Motor neuron (in vitro differentiated cells): ENCODE measurements at regions not wholly inside any gene's neighbourhood (a gene's known extent, or its start where the extent isn't known, plus 50 kb on each side); places are given as distances from the start of the nearest gene placed in this dataset.

Source experiments
- ATAC-seq, 8 experiments: fragments of 200-7000 bp; cut with Tn5 transposase; replicated peaks in 6 of 8; 2 replicates each; pipeline ENCODE4 v1.8.0; 2021; ENCODE audit warnings: mild to moderate bottlenecking in 8 of 8, moderate library complexity in 8 of 8
- H3K27ac ChIP-seq, 2 donors: fragments of 250-450 bp; sonication (Bioruptor Pico); 2 replicates each; pipeline ENCODE4 v1.9.0; 2021; ENCODE audit warnings: antibody characterized with exemption in 2 of 2, mild to moderate bottlenecking in 2 of 2, moderate library complexity in 1 of 2
- H3K4me1 ChIP-seq, 2 donors: fragments of 250-450 bp; sonication (Bioruptor Pico); replicated peaks in 1 of 2; 2 replicates each; pipeline ENCODE4 v1.6.1; 2021; ENCODE audit warnings: antibody characterized with exemption in 2 of 2, mild to moderate bottlenecking in 2 of 2, moderate library complexity in 1 of 2
- H3K4me3 ChIP-seq, 5 donors: fragments of 250-450 bp; sonication (Bioruptor Pico); 2 replicates each; pipeline ENCODE4 v1.9.0; 2021; ENCODE audit warnings: antibody characterized with exemption in 5 of 5, mild to moderate bottlenecking in 5 of 5, moderate library complexity in 4 of 5
- WGBS, 10 experiments: fragments of 450-650 bp; shearing (Covaris generic); methylation state at CpG; one replicate each; pipeline ENCODE4 v1.0.0; 2022; 5-methylcytosine and 5-hydroxymethylcytosine counted together
- in situ Hi-C, 9 experiments: fragments of 400-800 bp; cut with MboI; loops; one replicate each; pipeline ENCODE4 v1.15.0; 2021; ENCODE audit warnings: low sequenced_read_pairs in 9 of 9, low pct_unique_long_range_greater_than_20kb in 2 of 9; ENCODE audit not compliant: unreplicated experiment in 9 of 9

DNA sequence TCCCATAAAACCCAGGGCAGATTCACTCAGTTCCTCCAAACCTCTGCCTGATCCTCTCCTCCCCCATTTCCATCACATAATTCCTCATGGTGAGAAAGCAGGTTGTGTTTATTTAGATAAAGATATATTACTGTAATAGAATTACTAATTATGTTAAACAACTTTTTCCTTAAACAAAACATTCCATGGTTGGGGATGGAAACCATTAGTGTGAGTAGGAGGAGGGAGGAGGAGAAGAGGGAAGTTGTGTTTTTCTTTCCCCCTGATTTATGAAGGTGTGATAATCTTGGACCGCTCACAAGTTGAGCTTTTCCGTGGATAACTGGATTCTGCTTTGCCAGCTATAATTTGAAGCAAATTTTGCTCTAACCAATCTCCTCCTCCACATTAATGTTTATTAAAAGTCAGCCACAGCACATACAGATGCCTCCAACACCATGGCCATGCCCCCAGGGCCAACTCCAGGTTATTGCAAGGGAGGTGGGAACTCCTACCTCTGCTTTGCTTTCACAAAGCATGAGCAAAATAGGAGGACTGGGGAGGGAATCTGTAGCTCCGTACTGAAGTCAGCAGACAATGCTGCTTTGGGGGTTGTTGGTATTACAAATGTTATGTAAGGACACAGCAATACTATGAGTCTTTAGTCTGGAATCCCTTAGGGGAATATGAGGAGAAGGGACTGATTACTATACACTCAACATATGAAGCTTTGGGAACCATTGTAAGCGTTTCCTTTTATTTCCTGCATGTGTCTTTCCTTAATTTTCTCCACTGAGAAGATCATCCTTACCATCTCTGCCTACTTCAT lies 542.0 kb downstream of the DHX35 start:
- 20 to 95% (median 72%) methylated on average over 2 to 4 of the region's 4 CpGs; no CpG with 5 or more reads in 1 of the 10 experiments for whole genome bisulfite sequencing, 10 experiments
- in situ Hi-C loops, result no loop called here
- Histone ChIP-seq H3K27ac (no peak overlapping the region), H3K4me3 (no peak overlapping the region), H3K4me1 (no peaks in the 10 kb centered on the region)
- ATAC-seq, result no peak

DNA sequence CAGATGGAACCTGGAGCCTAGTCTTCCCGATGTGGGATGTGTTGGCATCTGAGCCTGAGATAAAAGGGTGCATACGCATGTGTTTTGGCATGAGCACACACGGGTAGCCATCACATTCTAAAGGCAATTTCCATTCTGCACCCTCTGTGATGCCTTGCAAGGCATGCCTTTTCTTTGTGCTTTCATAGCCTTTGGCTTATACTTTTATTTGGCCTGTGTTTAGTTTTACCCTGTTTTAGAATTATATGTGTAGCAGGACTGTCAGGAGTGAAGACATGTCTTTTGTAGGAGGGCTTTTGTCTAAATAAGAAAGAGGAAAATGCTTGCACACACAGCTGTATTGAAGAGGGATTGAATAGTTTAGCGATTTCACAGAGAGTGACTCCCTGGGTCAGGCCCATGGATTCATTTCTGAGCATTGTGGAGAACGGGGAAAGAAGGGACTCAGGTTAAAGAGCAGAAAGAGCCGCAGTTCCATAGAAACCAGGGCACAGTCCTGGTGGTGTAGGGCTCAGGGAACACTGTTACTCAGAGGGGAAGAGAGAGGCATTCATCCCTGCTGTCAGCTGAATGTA lies 530.2 kb downstream of the DHX35 start:
- no peak overlapping the region for H3K27ac ChIP-seq
- peaks cover 3 to 11% of the 10 kb centered on the region in 2 donors for H3K4me1 ChIP-seq
- no peak overlapping the region for H3K4me3 ChIP-seq
- WGBS, 10 experiments, result 33 to 76% (median 55%) methylated on average over 1 to 6 of the region's 6 CpGs; no CpG with 5 or more reads in 1 of the 10 experiments
- ATAC-seq, result peak in 5 of 8 experiments; percentile 40 to 92 (median 62)
- in situ Hi-C loops, result no loop called here

DNA sequence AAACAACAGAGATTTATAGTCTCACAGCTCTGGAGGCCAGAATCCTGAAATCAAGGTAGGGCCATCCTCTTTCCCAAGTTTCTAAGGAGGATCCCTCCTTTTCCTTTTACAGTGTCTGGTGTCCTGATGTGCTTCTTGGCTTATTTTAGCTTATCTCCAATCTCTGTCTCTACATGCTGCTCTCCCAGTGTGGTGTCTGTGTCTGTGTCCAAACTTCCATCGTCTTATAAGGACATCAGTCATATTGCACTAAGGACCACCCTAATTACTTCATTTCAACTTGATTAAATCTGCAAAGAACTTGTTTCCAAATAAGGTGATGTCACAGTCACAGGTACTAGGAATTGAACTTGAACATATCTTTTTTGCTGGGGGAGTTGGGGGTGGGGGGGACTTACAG lies 529.6 kb downstream of the DHX35 start:
- no peak for ATAC-seq
- in situ Hi-C loops, result no loop called here
- 60 to 90% (median 80%) methylated on average over 1 of the region's 1 CpG; no CpG with 5 or more reads in 5 of the 10 experiments for WGBS, 10 experiments
- H3K27ac ChIP-seq, result no peak overlapping the region
- H3K4me1 ChIP-seq, result peaks cover 3 to 11% of the 10 kb centered on the region in 2 donors
- H3K4me3 ChIP-seq, result no peak overlapping the region

GRCh38 chr20:39489986-39490560 lies 527.9 kb downstream of the DHX35 start:
- Histone ChIP-seq H3K27ac (no peak overlapping the region), H3K4me1 (peaks cover 3 to 11% of the 10 kb centered on the region in 2 donors), H3K4me3 (no peak overlapping the region)
- 33 to 100% (median 90%) methylated on average over 1 of the region's 2 CpGs; no CpG with 5 or more reads in 4 of the 10 experiments for WGBS, 10 experiments
- ATAC-seq, result peak in 1 of 8 experiments; percentile 33
- in situ Hi-C loops, result no loop called here

- H3K4me1 ChIP-seq, result peaks cover 0 to 7% of the 10 kb centered on the region in 2 donors
- in situ Hi-C loops, result no loop called here
Measured at GRCh38 chr20:39480276-39481043, 518.3 kb downstream of the DHX35 start.

GRCh38 chr20:39479196-39479810 lies 517.2 kb downstream of the DHX35 start:
- in situ Hi-C loops, result no loop called here
- 59 to 88% (median 80%) methylated on average over 1 to 4 of the region's 4 CpGs; no CpG with 5 or more reads in 3 of the 10 experiments for WGBS, 10 experiments
- Histone ChIP-seq H3K27ac (no peak overlapping the region), H3K4me1 (peaks cover 0 to 7% of the 10 kb centered on the region in 2 donors), H3K4me3 (no peak overlapping the region)
- ATAC-seq, result no peak

More at GRCh38 chr20:39480276-39481043, 518.3 kb downstream of the DHX35 start:
- Histone ChIP-seq H3K4me3 (no peak overlapping the region), H3K27ac (no peak overlapping the region)
- WGBS, 10 experiments, result 0 to 100% (median 87%) methylated on average over 1 to 2 of the region's 2 CpGs
- peak in 3 of 8 experiments; percentile 60 to 96 (median 88) for ATAC-seq

- in situ Hi-C loops, result no loop called here
- H3K4me1 ChIP-seq, result peaks cover 0 to 4% of the 10 kb centered on the region in 2 donors
- WGBS, 10 experiments, result 40 to 90% (median 60%) methylated on average over 1 to 2 of the region's 2 CpGs; no CpG with 5 or more reads in 7 of the 10 experiments
- no peak overlapping the region for H3K27ac ChIP-seq
- H3K4me3 ChIP-seq, result no peak overlapping the region
- no peak for ATAC-seq
Measured at GRCh38 chr20:39474879-39475278, 512.7 kb downstream of the DHX35 start.

GRCh38 chr20:39473536-39473935 lies 511.4 kb downstream of the DHX35 start:
- H3K27ac ChIP-seq, result no peak overlapping the region
- in situ Hi-C loops, result no loop called here
- H3K4me3 ChIP-seq, result no peak overlapping the region
- WGBS, 10 experiments, result 17 to 90% (median 77%) methylated on average over 1 to 4 of the region's 4 CpGs; no CpG with 5 or more reads in 2 of the 10 experiments
- ATAC-seq, result peak in 1 of 8 experiments; percentile 27
- no peaks in the 10 kb centered on the region for H3K4me1 ChIP-seq

DNA sequence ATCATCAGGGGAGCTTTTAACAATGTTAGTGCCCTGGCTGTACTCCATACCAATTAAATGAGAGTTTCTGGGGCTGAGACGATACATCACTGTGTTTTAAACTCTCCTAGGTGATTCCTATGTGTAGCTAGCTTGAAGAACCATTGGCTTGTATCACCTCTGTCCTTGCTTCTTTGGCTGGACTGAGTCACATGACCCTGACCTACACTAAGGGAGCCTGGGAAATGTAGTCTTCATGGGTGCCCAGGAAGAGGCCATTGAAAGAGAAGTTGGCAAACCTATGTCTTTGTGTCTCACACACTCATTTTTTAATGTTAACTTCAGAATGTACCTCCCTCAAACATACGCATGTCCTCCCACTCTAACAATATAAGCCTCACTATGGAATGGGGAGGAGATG lies 506.6 kb downstream of the DHX35 start:
- Histone ChIP-seq H3K4me3 (no peak overlapping the region), H3K4me1 (no peaks in the 10 kb centered on the region), H3K27ac (no peak overlapping the region)
- ATAC-seq, result peak in 4 of 8 experiments; percentile 39 to 75 (median 52)
- 61 to 100% (median 80%) methylated on average over 1 to 2 of the region's 2 CpGs; no CpG with 5 or more reads in 2 of the 10 experiments for WGBS, 10 experiments
- in situ Hi-C loops, result no loop called here

- no peak for ATAC-seq
- in situ Hi-C loops, result no loop called here
Measured at GRCh38 chr20:39464238-39464637, 502.1 kb downstream of the DHX35 start.

GRCh38 chr20:39462416-39462945 lies 500.3 kb downstream of the DHX35 start:
- in situ Hi-C loops, result no loop called here
- 0 to 90% (median 53%) methylated on average over 1 to 5 of the region's 5 CpGs for WGBS, 10 experiments
- no peak overlapping the region for H3K4me3 ChIP-seq
- H3K27ac ChIP-seq, result no peak overlapping the region
- no peak for ATAC-seq
- no peaks in the 10 kb centered on the region for H3K4me1 ChIP-seq

More at GRCh38 chr20:39464238-39464637, 502.1 kb downstream of the DHX35 start:
- Histone ChIP-seq H3K4me3 (no peak overlapping the region), H3K4me1 (no peaks in the 10 kb centered on the region), H3K27ac (no peak overlapping the region)
- WGBS, 10 experiments, result 67 to 100% (median 90%) methylated on average over 1 of the region's 1 CpG; no CpG with 5 or more reads in 5 of the 10 experiments

DNA sequence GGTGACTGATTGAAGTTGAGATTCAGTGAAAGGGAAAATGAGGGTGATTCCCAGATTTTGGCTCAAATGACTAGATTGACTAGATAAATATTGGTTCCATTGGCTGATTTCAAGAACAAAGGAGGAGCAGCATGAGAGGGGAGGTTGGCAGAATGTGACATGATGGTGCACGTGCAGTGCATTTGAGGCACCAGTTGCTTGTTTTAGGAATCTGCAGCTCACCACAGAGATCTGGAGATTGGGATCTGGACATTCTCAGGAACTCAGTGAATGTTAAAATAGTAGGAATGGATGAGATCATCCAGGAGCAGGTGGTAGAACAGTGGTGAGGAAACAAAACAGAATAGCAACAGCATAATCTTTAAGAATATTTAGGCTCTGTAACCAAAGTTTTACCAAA lies 496.3 kb downstream of the DHX35 start:
- no peak for ATAC-seq
- in situ Hi-C loops, result no loop called here
- no peak overlapping the region for H3K27ac ChIP-seq
- 17 to 100% (median 92%) methylated on average over 1 of the region's 1 CpG; no CpG with 5 or more reads in 4 of the 10 experiments for WGBS, 10 experiments
- no peak overlapping the region for H3K4me3 ChIP-seq
- H3K4me1 ChIP-seq, result peaks cover 5 to 12% of the 10 kb centered on the region in 2 donors
